Stimulated activated naive CD8-positive, alpha-beta T cell treated with anti-CD3 and anti-CD28 coated beads, Interleukin-15, Interleukin-2, amounts not matched to agents 100 ng/mL and 50 ng/mL, for 24 hours (primary cell): ENCODE measurements at regions not wholly inside any gene's neighbourhood (a gene's known extent, or its start where the extent isn't known, plus 50 kb on each side); places are given as distances from the start of the nearest gene placed in this dataset.

Source experiments
- H3K27ac Mint-ChIP-seq: one replicate; pipeline ENCODE4 v1.8.0; 2021; ENCODE audit warnings: mild to moderate bottlenecking, mixed read lengths
- H3K27me3 Mint-ChIP-seq: one replicate; pipeline ENCODE4 v1.8.0; 2021; ENCODE audit warnings: mixed read lengths
- H3K36me3 Mint-ChIP-seq: one replicate; pipeline ENCODE4 v1.8.0; 2021; ENCODE audit warnings: low read depth, mixed read lengths
- H3K4me1 Mint-ChIP-seq: one replicate; pipeline ENCODE4 v1.8.0; 2021; ENCODE audit warnings: low read depth, mixed read lengths
- H3K4me3 Mint-ChIP-seq: one replicate; pipeline ENCODE4 v1.8.0; 2021; ENCODE audit warnings: mild to moderate bottlenecking, mixed read lengths
- H3K9me3 Mint-ChIP-seq: one replicate; pipeline ENCODE4 v1.8.0; 2021; ENCODE audit warnings: mixed read lengths

GRCh38 chr11:127425281-127425680 is 424.7 kb upstream of the KIRREL3 start:
- no peaks in the 10 kb centered on the region for H3K9me3 Mint-ChIP-seq
- H3K4me1 Mint-ChIP-seq: no peaks in the 10 kb centered on the region
- no peaks in the 10 kb centered on the region for H3K27me3 Mint-ChIP-seq
- no peaks in the 10 kb centered on the region for H3K36me3 Mint-ChIP-seq
- no peak overlapping the region for H3K4me3 Mint-ChIP-seq
- no peak overlapping the region for H3K27ac Mint-ChIP-seq

DNA sequence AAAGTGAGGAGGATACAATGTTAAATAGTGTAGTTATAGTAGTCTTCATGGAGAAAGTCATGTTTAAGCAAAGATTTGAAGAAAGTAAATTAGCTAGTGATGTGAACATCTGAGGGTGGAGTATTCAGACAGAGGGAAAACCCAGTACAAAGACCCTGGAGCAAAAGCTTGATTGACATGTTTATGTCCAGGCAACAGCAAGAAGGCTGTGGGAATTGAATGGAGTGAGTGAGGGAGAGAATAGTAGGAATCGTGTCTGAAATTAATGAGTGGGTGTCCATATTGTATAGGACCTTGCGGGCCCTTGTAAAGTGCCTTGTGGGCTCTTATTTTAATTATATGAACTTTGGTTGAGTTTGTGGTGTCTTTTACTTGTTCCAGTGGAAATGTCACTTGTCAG is 424.1 kb upstream of the KIRREL3 start:
- H3K9me3 Mint-ChIP-seq: no peaks in the 10 kb centered on the region
- H3K4me3 Mint-ChIP-seq: no peak overlapping the region
- H3K27ac Mint-ChIP-seq: no peak overlapping the region
- H3K27me3 Mint-ChIP-seq: no peaks in the 10 kb centered on the region
- H3K4me1 Mint-ChIP-seq: no peaks in the 10 kb centered on the region
- H3K36me3 Mint-ChIP-seq: no peaks in the 10 kb centered on the region

GRCh38 chr11:127420139-127420538 is 419.6 kb upstream of the KIRREL3 start:
- Mint-ChIP-seq H3K36me3 (no peaks in the 10 kb centered on the region), H3K27me3 (no peaks in the 10 kb centered on the region), H3K4me3 (no peak overlapping the region), H3K27ac (no peak overlapping the region), H3K4me1 (no peaks in the 10 kb centered on the region), H3K9me3 (peaks cover 8% of the 10 kb centered on the region)

DNA sequence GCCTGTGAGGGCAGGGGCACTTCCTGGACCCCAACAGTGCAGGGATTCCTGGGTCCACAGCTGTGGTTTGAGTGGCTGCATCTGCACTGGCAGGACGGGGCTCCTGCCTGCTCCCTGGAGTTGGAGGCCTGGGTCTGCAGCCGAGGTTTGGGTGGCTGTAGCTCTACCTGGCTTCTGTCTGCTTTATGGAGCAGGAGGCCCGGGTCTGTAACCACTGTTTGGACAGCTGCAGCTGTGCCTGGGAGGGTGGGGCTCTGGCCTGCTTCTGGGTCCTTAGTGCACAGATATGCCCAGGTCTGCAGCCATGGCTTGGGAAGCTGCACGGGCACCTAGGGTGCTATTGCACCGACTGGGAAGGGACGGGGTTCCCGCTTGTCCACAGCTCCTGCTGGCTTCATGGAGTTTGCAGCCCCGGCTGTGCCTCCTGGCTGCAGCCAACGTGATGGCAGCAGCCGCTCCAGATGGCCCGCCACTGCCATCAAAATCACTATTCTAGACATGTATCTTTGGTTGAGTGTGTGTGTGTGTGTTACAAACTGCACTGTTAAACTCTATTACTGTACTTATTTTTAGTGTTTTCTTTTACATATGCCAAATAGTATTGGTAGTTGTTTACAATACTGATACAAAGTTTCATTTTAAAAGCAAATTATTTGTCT is 412.3 kb upstream of the KIRREL3 start:
- H3K9me3 Mint-ChIP-seq: peaks cover 20% of the 10 kb centered on the region
- H3K4me3 Mint-ChIP-seq: no peak overlapping the region
- no peaks in the 10 kb centered on the region for H3K27me3 Mint-ChIP-seq
- no peaks in the 10 kb centered on the region for H3K36me3 Mint-ChIP-seq
- H3K4me1 Mint-ChIP-seq: no peaks in the 10 kb centered on the region
- no peak overlapping the region for H3K27ac Mint-ChIP-seq

DNA sequence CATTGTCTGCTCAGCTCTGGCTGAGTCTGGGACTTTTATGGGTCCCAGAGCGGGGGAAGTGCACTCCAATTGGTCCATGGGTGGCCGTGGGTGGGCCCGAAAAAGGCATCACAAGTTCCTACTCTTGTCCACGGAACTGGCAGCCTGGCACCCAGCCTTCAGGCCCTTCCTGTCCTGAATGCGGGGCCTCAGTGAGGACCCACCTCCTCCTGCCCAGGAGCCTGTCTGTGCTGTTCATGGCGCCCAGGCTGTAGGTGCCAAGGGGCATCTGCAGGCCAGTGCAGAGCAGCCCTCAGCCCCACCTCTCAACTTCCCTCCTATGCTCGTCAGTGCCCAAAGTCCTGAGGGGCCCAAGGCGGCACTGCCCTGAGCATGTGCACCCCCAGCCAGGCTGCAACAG is 411.7 kb upstream of the KIRREL3 start:
- Mint-ChIP-seq H3K27ac (no peak overlapping the region), H3K4me1 (no peaks in the 10 kb centered on the region), H3K9me3 (peaks cover 22% of the 10 kb centered on the region), H3K4me3 (no peak overlapping the region), H3K27me3 (no peaks in the 10 kb centered on the region), H3K36me3 (no peaks in the 10 kb centered on the region)

DNA sequence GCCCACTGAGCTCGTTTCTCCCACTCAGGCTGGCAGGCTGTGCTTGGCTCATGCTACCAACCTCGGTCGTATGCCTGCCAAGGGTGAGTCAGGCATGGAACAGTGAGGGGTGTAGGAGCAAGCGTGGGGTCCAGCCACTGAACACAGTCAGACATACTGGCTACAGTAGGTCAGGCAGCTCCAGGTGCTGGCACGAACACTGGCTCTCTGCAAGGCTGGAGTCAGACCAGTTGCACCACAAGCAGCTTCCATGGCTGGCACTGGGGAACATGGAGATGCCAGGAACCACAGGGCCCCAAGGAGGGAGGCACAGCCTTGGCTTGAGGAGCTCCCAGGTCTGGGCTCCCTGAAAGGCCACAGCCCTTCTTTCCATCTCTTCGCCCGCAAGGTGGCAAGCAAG is 410.7 kb upstream of the KIRREL3 start:
- Mint-ChIP-seq H3K9me3 (peaks cover 14% of the 10 kb centered on the region), H3K4me3 (no peak overlapping the region), H3K27ac (no peak overlapping the region), H3K27me3 (no peaks in the 10 kb centered on the region), H3K36me3 (no peaks in the 10 kb centered on the region), H3K4me1 (no peaks in the 10 kb centered on the region)

GRCh38 chr11:127395034-127395433 is 394.5 kb upstream of the KIRREL3 start:
- no peak overlapping the region for H3K4me3 Mint-ChIP-seq
- H3K36me3 Mint-ChIP-seq: no peaks in the 10 kb centered on the region
- H3K27ac Mint-ChIP-seq: no peak overlapping the region
- H3K27me3 Mint-ChIP-seq: peaks cover 3% of the 10 kb centered on the region
- no peaks in the 10 kb centered on the region for H3K9me3 Mint-ChIP-seq
- no peaks in the 10 kb centered on the region for H3K4me1 Mint-ChIP-seq

DNA sequence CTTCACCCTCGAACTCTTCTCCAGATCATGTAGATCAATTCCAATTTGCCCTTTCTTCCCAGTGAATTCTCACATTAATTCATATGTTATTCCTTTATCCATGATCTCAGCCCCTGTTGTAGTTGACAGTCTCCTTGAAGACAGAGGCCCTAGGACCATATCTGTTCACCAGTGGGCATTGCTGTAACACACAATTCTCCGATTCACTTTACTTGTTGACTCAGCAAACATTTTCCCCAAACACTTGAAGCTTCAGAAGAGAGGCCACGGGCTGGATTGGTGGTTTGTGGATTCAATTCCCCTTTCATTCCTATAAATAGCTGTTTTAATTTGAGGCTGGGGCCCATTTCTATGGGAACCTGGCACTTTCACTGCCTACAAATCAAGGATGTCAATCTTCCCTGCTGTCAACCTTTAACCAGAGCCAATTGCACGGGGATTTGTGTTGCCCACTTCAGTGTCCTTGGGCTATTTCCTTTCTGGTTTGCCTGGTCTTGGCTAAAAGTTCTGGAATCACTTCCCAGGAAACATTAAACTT is 393.0 kb upstream of the KIRREL3 start:
- Mint-ChIP-seq H3K9me3 (no peaks in the 10 kb centered on the region), H3K36me3 (no peaks in the 10 kb centered on the region), H3K4me3 (no peak overlapping the region), H3K27ac (no peak overlapping the region), H3K27me3 (peaks cover 3% of the 10 kb centered on the region), H3K4me1 (no peaks in the 10 kb centered on the region)

DNA sequence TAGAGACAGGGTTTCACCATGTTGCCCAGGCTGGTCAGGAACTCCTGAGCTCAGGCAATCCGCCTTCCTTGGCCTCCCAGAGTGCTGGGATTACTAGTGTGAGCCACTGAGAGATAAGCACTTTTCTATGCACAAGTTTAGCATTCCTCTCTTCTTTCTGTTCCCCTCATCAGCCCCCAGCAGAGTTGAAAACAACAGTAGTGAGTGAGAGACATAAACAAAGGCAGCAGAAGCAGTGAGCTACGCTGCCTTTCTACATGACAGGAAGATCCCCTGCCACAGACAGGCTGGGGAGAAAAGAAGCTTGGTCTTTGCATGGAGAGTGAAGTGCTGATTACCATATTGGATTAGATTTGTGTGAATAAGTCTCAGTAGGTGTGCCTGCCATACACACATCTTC is 392.0 kb upstream of the KIRREL3 start:
- Mint-ChIP-seq H3K27me3 (peaks cover 3% of the 10 kb centered on the region), H3K36me3 (no peaks in the 10 kb centered on the region), H3K9me3 (no peaks in the 10 kb centered on the region), H3K4me1 (no peaks in the 10 kb centered on the region), H3K4me3 (no peak overlapping the region), H3K27ac (no peak overlapping the region)

GRCh38 chr11:127390465-127390864 is 389.9 kb upstream of the KIRREL3 start:
- Mint-ChIP-seq H3K27ac (no peak overlapping the region), H3K4me3 (no peak overlapping the region), H3K9me3 (no peaks in the 10 kb centered on the region), H3K4me1 (no peaks in the 10 kb centered on the region), H3K36me3 (no peaks in the 10 kb centered on the region), H3K27me3 (no peaks in the 10 kb centered on the region)

- H3K27me3 Mint-ChIP-seq: no peaks in the 10 kb centered on the region
- no peaks in the 10 kb centered on the region for H3K36me3 Mint-ChIP-seq
- H3K4me1 Mint-ChIP-seq: no peaks in the 10 kb centered on the region
- no peak overlapping the region for H3K27ac Mint-ChIP-seq
- no peak overlapping the region for H3K4me3 Mint-ChIP-seq
- H3K9me3 Mint-ChIP-seq: no peaks in the 10 kb centered on the region
Observed at GRCh38 chr11:127385071-127385470, 384.5 kb upstream of the KIRREL3 start.

DNA sequence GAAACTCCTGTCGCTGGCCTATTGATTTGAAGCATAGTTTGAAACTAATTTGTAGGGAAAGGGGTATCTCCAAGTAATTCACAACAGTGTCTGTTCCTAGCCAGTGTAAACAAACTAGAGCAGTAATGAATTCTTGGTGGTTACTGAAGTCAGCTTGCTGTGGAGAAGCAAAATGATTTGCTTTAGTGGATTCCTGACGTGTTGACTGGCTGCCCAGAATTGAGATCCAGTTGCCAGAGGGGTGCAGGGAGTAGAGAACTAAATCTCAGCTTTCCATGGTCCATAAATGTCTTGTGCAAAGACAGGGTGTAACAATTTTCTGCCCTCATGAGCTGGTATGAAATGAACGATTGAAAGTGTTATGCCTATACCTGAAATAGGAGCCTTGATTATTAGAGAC is 382.5 kb upstream of the KIRREL3 start:
- Mint-ChIP-seq H3K4me1 (no peaks in the 10 kb centered on the region), H3K36me3 (no peaks in the 10 kb centered on the region), H3K27me3 (no peaks in the 10 kb centered on the region), H3K4me3 (no peak overlapping the region), H3K27ac (no peak overlapping the region), H3K9me3 (no peaks in the 10 kb centered on the region)

GRCh38 chr11:127381247-127381646 is 380.7 kb upstream of the KIRREL3 start:
- Mint-ChIP-seq H3K9me3 (no peaks in the 10 kb centered on the region), H3K36me3 (no peaks in the 10 kb centered on the region), H3K27ac (no peak overlapping the region), H3K27me3 (no peaks in the 10 kb centered on the region), H3K4me3 (no peak overlapping the region), H3K4me1 (no peaks in the 10 kb centered on the region)

GRCh38 chr11:127379686-127380085 is 379.1 kb upstream of the KIRREL3 start:
- H3K4me1 Mint-ChIP-seq: no peaks in the 10 kb centered on the region
- no peaks in the 10 kb centered on the region for H3K27me3 Mint-ChIP-seq
- no peak overlapping the region for H3K4me3 Mint-ChIP-seq
- no peaks in the 10 kb centered on the region for H3K36me3 Mint-ChIP-seq
- no peaks in the 10 kb centered on the region for H3K9me3 Mint-ChIP-seq
- no peak overlapping the region for H3K27ac Mint-ChIP-seq

DNA sequence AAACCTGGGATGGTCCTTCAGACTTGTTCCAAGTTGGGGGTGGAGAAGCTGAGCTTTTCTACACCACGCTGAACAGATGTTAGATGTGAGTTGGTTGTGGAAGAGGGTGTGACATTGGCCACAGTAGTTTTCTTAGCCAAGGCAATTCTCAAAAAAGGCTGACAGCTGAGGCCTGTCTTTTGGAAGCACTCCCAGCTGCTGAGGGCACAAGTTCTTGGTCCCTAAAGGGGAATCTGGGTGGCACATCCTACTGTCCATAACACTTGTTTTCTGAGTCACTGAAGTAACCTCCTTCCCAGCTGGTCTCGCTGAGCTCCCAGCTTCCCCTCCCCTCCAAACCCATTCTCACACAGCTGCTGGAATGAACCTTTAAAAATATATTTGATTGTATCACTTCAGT is 375.7 kb upstream of the KIRREL3 start:
- Mint-ChIP-seq H3K9me3 (no peaks in the 10 kb centered on the region), H3K36me3 (no peaks in the 10 kb centered on the region), H3K27me3 (no peaks in the 10 kb centered on the region), H3K4me1 (no peaks in the 10 kb centered on the region), H3K27ac (no peak overlapping the region), H3K4me3 (no peak overlapping the region)

DNA sequence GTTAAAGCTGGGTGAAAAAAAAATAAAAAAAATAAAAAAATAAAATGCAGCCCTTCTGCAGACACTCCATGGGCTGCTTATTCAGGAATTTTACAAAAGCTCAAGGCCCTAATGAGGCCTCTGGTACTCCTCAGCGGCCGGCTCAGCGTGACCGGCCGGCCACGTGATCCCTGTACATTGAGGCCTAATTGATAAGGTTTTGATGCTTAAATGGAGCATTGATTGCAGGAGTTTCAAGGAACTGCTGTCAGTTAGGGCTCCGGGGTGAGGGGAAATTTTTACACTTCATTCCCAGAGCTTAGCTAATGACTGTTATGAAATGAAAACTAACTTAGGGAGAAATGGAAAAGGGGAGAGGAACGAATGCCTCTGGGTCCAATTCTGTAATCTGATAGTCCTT is 368.8 kb upstream of the KIRREL3 start:
- H3K4me3 Mint-ChIP-seq: no peak overlapping the region
- no peaks in the 10 kb centered on the region for H3K36me3 Mint-ChIP-seq
- no peaks in the 10 kb centered on the region for H3K27me3 Mint-ChIP-seq
- no peaks in the 10 kb centered on the region for H3K4me1 Mint-ChIP-seq
- no peaks in the 10 kb centered on the region for H3K9me3 Mint-ChIP-seq
- no peak overlapping the region for H3K27ac Mint-ChIP-seq
